NCI-H1417 treated with DMSO at 0.1 percent for 48 hours (cell line): ENCODE measurements at regions not wholly inside any gene's neighbourhood (a gene's known extent, or its start where the extent isn't known, plus 50 kb on each side); places are given as distances from the start of the nearest gene placed in this dataset.
"Not testable (repeated sequence)": the region's sequence is repeated elsewhere in the genome, so short reads cannot be mapped to it uniquely, and the experiment has no call there.

Source experiments
- DNase-seq: peaks from one replicate; lab custom pipeline; 2025; lab: John Stamatoyannopoulos, UW

DNA sequence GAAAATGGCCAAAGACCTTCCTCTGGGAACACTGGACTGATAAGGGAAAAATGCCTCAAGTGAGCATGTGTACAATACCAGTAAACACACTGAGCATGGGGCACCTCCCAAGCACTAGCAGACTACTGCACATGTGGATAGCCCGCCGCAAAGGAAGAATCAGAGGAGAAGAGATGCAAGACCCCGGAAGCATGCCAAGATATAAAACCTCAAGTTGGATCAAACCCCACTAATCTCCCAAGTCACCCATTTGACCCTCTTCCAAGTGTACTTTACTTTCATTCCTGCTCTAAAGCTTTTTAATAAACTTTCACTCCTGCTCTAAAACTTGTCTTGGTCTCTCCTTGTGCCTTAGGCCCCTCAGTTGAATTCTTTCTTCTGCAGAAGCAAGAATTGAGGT lies 121.1 kb upstream of the PLAAT1 start:
- no peak for DNase-seq

DNA sequence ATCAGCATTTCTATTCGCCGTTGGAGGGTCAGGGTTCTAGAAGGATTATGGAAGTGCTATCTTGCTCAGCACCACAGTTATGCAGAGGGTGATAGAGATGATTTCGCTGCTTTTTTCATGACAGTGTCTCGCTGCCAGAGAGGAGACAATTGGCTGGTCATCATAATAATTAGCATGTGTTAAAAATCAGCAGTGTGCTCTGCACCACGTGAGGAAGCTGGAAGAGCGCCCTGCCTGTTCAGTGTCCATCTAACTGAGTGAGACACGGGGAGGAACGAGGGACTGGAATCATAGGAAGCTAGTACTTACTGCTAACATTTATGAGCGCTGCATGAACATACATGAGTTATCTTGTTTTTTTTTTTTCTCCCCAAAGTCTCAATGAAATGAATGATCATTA lies 116.2 kb upstream of the PLAAT1 start:
- no peak for DNase-seq

DNA sequence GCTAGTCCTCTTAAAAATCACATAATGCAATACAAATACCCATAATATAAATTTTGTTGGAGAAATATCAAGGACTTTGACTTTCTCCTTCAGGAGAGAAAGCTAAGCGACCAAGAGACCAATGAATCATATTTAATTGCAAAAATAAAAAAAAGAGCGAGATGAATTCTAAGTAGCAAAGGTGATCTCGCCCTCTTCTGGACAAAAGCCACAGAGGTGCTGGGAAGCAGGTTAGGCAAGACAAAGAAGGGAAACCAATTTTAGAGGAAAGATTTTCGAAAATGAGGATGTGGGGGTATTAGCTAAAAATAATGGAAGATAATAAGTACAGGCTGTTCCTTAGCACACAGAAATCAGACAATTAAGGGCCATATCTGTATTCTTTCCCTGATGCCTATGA lies 111.4 kb upstream of the PLAAT1 start:
- DNase-seq = no peak

DNA sequence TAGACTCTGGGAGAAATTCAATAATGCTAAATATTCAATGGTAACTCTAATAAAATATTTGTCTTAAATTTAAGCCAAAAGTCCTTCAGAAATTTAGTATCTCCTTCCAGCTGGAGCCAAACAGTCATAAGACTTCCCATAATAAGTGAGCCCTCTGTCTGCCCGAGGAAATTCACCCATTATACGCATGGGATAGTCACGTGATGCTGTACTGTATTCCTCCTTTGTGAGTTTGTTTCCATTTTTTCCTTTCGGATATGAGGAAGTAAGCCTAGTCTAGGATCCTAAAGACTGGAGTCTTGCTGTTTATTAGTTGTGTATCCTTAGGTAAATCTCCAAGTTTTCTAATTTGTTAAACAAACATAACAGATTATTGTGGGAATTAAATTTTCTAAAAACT lies 110.4 kb upstream of the PLAAT1 start:
- DNase-seq = no peak

DNA sequence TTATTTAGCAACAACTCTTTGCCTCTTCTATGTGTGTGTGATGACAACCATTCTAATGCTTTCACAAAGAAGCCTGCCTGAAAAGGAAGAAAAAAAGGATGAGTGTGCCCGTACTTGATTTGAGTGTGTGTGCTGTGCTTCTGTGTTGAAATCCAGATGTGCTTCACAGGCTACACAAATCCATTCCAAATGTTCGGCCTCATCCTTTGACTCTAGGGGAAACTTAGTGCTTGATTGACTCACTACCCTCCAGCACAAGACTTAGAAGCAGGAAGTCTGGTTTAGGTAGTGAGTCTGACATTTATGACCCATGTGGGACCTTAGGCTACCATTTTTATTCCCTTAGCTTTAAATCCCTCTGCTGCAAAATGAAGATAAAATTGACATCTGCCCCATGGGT lies 108.8 kb upstream of the PLAAT1 start:
- no peak for DNase-seq

DNA sequence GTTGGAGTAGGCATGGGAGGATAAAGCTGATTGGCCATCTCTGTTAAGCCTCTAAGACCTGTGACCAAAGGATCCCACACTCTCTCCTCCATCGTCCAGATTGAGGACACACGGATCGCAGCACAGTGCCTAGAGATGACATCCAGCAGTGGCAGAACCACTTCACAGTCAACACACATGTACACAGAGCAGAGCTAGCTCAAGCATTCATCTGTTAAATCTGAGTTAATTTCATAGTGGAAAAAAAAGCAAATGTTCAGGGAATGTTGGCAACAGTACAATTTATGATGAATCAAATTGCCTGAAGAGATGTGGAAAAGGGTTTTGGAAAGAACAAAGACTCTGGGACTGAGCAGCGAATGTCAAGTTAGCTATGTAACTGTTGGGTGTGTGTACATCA lies 108.1 kb upstream of the PLAAT1 start:
- no peak for DNase-seq

DNA sequence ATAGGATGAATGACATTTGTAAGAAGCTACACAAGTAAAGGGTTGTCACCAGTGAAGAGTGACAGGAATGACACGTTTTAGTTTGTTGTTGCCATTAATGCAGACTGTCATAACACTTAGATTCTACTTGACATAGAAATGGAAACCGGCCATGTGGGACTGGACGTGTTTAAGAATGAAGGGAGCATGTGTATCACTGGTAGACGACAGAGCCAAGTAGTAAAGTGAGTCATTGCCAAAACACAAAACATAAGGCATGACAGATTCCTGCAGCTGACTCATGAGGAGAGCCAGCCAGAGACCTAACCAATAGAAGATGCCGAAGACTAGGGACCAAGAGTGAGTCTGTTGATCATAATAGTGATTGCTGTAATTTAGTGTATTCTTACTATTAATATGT lies 106.2 kb upstream of the PLAAT1 start:
- DNase-seq = no peak

DNA sequence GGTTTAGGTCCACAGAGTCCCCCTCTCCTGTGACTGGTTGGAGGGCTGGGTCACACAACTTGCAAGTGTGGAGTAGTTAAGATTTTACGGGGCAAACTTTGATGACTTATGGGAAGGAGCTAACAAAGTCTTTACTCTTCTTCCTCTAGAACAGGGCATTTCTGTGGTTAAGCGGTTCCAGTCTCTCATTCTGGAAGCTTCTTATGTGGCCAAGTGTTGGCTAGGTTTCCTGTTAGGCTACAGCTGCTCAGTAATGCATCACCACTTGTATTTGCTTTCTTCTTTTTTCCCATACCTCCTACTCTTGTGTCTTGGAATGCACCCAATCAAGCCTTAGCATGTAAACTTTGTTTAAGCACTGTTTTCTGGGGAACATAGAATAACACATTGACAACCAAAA lies 100.6 kb upstream of the PLAAT1 start:
- no peak for DNase-seq

DNA sequence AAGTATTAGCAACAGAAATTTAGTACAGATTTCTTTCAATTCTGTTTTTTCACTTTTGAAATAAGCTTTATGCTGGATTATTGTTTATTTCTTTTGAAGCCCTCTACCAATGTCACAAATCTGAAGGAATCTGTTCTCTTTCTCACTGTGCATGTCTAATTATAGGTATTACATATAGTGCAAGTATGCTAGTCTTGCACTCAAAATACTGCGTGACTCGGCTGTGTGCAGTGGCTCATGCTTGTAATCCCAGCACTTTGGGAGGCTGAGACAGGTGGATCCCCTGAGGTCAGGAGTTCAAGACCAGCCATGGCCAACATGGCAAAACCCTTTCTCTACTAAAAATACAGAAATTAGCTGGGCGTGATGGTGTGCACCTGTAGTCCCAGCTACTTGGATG lies 95.8 kb upstream of the PLAAT1 start:
- DNase-seq = no peak

DNA sequence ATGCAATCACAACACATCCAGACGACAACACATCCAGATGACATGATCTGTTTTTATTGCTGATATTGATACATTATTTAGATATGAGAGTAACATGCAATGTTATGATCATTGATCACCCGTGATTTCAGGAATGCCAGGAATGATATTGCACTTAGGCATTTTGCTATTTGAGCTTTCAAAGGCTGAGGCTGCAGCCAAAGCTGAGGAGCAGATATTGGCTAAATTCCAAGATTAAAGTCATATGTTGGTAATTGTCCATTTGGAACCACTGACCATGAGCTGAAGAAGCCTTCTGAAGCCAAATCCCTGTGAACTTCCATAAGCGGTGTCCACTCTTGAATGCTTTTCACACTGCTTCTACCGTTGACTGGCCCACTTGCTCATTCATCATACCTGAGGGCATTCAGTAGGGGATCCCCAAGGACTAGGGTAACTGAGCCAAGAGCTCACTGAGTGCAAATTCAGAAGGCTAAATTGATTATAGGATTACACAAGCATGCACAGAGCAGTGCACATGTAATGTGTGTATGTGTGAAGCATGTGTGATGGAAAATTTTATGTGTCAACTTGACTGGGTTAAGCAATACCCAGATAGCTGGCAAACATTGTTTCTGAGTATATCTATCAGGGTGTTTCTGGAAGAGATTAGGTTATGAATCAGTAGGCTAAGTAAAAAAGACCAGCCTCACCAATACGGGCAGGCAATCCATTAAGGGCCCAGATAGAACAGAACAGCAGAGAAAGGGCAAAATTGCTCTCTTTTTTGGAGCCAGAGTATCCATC lies 92.1 kb upstream of the PLAAT1 start:
- no peak for DNase-seq

DNA sequence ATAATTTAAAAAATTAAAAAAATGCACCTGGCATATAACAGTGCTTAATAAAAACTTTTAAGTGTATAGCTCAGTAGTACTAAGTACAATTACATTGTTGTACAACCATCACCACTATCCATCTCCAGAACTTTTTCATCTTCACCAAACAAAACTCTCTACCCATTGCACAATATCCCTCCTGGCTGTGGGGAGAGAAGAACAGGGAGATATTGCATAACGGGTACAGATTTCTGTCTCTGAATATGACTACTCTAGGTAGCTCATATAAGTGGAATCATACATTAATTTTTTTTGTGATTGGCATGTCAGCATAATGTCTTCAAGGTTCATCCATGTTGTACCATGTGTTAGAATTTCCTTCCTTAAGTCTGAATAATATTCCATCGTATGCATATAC lies 91.0 kb upstream of the PLAAT1 start:
- no peak for DNase-seq

DNA sequence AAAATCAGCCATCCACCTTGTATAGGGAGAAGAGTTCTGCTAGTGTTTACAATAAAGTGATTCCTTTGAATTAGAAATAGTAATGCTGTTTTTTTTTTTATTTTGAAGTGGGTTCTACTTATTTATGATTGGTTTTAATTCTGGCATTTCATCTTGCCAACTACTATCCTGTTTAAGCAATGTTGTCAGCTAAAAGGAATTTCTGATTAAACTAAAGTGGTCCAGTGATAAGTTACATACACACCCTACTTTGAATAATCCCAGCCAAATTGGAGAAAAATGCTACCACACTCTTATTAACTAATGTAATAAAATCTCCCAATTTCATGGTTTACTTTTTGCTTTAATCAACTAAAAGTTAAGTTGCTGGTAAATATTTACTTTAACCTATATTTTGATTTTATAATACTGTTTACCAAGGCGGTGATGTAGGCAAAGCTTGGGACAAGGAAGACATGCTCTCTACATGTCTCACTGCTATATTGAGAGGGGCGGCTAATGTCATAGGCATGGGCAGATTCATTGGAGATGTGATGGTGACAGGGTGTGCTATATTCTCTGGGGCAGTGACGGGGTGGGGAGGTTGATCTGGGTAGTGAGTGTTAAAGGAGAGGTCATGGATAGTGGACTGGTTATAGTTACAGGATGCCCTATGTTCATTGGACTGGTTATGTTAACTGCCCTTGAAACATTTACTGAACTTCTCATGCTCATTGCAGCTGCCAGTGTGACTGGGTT lies 85.8 kb upstream of the PLAAT1 start:
- DNase-seq = not testable (repeated sequence)

DNA sequence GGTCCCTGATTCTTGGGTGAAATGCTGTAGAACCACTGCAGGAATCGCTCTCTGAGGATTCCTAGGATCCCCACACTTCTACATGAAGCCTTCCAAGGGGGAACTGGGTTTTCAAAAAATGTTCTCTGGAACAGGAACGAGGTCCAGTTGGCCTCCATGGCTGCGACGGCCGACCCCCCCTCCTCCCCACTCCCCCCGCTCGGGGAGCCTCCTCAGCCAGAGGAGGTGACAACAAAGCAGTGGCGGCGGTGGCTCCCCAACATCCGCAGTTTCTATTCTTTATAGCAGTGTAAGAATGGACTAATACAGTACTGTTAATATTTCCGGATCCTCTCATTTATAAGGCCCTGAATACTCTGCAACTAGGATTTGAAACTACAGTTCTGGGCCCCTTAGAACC lies 84.0 kb upstream of the PLAAT1 start:
- DNase-seq = no peak

DNA sequence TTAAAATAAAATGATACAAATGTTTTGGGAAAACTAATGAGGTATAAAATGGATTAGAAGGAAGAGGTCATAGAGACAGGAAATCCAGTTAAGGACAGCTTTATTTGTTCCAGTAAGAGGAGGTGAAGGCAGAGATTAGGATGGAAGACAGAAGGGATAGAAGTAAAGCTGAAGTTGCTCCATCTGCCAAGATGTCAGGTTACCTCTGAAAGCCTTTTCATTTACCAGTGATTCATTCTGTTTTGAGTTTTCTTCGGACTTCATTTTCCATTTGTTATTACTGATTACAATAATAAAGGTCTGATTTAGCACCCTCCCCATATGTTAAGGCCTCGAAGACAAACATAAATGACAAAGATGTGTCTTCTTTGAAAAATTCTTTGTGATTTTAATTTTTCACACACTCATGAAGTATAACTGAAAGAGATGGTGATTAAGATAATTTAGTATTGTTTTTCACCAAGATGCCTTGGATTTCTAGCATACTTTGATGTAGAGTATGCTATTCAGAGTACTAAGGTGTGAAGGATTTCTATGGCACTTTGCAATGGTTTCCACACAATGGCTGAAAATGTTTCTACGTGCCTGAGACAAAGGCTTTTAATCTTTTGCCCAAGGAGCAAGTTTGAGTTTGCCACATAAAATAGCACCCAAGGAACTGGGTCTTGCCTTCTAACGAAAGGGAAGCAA lies 75.4 kb upstream of the PLAAT1 start:
- no peak for DNase-seq

DNA sequence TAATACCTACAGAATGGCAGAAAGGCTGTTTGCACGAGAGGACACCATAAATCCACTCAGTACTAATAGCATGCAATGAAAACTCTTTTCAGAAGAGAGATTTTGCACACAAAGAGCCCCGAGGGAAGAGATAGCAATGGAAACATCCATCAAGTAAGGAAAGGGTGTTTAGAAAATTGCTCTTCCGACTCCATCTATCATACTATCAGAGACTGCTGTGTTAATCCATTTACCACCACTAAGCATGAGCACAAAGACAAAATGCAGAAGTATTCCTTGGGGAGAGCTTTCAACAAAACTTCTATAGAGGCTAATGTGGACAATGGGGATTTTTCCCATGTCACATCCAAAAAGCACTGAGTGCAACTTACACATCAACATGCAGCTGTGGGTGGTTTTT lies 72.1 kb upstream of the PLAAT1 start:
- DNase-seq = no peak

DNA sequence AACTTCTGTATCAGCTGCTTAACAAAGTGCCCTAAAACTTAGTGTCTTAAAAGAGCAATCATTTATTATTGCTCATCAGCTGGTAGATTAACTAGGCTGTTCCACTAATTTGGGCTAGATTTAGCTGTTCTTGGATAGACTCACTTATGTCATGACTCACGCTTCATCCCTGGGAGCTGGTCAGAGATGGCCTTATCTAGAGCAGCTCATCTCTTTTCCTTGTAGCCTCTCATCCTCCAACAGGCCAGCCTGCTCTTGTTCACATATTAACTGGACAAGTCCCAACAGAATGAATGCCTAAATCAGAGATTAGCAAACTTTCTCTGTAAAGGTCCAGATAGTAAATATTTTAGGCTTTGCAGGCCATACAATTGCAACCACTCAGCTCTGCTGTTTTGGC lies 66.9 kb upstream of the PLAAT1 start:
- DNase-seq = no peak

DNA sequence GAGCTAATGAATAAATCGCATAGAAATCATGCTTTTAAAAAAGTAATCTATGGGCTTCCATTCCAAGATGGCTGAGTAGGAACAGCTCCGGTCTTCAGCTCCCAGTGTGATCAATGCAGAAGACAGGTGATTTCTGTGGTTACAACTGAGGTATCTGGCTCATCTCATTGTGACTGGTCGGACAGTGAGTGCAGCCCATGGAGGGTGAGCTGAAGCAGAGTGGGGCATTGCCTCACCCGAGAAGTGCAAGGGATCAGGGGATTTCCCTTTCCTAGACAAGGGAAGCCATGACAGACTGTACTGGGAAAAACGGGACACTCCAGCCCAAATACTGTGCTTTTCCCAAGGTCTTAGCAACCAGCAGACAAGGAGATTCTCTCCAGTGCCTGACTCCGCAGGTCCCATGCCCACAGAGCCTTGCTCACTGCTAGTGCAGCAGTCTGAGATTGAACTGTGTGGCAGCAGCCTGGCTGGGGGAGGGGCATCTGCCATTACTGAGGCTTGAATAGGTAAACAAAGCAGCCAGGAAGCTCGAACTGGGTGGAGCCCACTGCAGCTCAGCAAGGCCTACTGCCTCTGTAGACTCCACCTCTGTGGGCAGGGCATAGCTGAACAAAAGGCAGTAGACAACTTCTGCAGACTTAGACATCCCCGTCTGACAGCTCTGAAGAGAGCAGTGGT lies 61.5 kb upstream of the PLAAT1 start:
- DNase-seq = not testable (repeated sequence)

DNA sequence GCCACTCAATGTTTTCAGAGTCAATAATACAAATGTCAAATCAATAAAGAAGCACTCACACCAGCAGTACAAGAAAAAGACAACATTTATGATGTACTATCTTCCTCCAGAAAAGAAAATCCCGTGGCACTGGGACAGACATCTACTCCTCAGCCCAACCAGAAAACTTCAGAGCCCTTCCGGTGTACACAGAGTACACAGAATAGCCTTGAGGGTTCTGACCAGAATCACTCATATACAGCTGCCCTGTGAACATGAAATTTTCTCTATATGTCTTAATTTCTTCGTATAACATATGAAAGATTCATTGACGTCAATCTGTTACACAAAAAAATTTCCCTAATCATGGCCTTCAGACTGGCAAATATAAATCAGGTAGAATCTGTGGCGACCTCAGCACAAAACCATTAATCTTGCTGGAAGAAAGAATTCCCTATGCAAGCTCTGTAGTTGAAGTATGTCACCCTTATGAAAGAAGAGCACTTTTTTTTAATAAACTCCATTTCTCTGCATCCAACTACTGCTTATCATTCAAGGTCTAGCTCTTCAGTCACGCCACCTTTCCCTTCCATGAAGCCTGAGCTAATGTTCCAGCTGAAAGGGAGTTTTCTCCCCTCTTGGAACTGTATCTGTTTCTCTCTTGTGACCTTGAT lies 53.8 kb upstream of the PLAAT1 start:
- no peak for DNase-seq

DNA sequence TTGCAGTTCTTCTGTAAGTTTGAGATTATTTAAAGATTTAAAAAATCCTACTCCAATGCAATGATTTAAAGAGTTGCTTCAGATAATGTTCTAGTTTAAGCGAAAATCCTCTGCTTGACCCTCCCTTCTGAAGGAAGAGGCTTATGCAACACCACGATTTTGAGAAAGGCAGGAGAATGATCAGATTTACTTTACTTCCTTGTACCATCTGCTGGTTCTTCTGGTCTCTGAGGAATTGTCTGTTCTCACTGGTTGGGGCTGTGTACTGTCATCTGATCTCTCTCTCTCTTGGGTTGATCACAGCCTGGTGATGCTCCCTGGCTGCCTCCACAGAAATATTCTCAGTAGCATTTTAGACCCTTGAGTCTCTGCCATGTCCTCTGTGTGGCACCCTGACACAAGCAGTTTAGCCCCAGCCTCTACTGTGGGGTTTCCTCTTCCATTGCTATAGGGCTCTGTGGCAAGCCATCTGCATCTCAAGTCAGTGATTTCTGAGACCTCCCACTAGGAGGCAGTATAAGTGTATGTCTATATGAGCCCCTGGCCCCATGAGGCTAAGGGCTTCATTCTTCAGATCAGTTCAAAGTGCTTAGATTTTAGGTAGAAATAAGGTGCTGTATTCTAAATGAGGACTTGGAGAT lies 50.8 kb upstream of the PLAAT1 start:
- no peak for DNase-seq
